GM12878 (cell line): ENCODE measurements at regions not wholly inside any gene's neighbourhood (a gene's known extent, or its start where the extent isn't known, plus 50 kb on each side); places are given as distances from the start of the nearest gene placed in this dataset.

Experiments
- EGR1 ChIP-seq, 2 experiments: IDR thresholded peaks; 1 replicate in 1 of 2; 2 replicates in 1 of 2; pipeline ENCODE4 v1.6.1; 2011 to 2012; ENCODE audit warnings: low read depth in 2 of 2, low read length in 2 of 2, borderline replicate concordance in 1 of 2, mild to moderate bottlenecking in 1 of 2, moderate library complexity in 1 of 2
- GABPA ChIP-seq: IDR thresholded peaks from 2 replicates; pipeline ENCODE4 v1.6.1; 2014; ENCODE audit warnings: antibody characterized with exemption, low read depth, mild to moderate bottlenecking, inconsistent platforms
- NRF1 ChIP-seq: conservative IDR thresholded peaks from 2 replicates; pipeline ENCODE4 v1.6.1; 2011; ENCODE audit warnings: mild to moderate bottlenecking, low read depth, low read length, improper control_type of control experiment
- POLR2A ChIP-seq: IDR thresholded peaks from 2 replicates; pipeline ENCODE4 v1.6.1; 2011; ENCODE audit warnings: low read depth, mild to moderate bottlenecking, low read length
- TF ChIP-seq, protein P1 (sequence below), 3 experiments: IDR thresholded peaks in 2 of 3; conservative IDR thresholded peaks in 1 of 3; 2 replicates each; pipeline ENCODE4 v1.5.1; 2011; ENCODE audit warnings: low read depth in 3 of 3, low read length in 3 of 3, mild to moderate bottlenecking in 3 of 3, control low read depth in 2 of 3, moderate library complexity in 2 of 3, inconsistent platforms in 1 of 3, mixed read lengths in 1 of 3; ENCODE audit not compliant: control insufficient read depth in 2 of 3, insufficient read depth in 1 of 3; ENCODE audit errors: extremely low read depth in 1 of 3

DNA sequence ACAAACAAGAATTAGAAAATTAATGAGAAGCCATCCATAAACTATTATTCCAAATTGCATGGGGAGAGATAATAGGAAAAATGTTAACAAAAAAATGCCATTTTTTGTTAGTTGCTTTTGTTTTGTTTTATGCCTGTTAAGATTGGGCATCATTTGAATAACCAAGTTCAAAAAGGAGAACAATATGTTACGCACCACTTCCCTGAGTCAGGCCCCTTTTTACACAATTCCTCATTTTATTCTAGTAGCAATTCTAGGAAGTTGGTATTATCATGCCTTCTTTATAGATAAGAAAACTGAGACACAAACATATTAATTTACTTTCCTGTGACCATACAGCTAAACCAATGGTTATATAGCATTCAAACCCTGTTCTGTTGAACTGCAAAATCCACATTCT is 736.9 kb upstream of the CCDC54 start:
- TF ChIP-seq, protein P1, sequence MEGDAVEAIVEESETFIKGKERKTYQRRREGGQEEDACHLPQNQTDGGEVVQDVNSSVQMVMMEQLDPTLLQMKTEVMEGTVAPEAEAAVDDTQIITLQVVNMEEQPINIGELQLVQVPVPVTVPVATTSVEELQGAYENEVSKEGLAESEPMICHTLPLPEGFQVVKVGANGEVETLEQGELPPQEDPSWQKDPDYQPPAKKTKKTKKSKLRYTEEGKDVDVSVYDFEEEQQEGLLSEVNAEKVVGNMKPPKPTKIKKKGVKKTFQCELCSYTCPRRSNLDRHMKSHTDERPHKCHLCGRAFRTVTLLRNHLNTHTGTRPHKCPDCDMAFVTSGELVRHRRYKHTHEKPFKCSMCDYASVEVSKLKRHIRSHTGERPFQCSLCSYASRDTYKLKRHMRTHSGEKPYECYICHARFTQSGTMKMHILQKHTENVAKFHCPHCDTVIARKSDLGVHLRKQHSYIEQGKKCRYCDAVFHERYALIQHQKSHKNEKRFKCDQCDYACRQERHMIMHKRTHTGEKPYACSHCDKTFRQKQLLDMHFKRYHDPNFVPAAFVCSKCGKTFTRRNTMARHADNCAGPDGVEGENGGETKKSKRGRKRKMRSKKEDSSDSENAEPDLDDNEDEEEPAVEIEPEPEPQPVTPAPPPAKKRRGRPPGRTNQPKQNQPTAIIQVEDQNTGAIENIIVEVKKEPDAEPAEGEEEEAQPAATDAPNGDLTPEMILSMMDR (IDR thresholded peaks at IDR 0.05 in 2 of 3, conservative IDR thresholded peaks at IDR 0.05 in 1 of 3; ENCODE audit: control insufficient read depth in 2 of 3, extremely low read depth in 1 of 3, insufficient read depth in 1 of 3, low read depth in 3 of 3, low read length in 3 of 3), result no peak
- TF ChIP-seq NRF1 (no peak), EGR1 (IDR thresholded peaks at IDR 0.05; ENCODE audit: borderline replicate concordance in 1 of 2, low read depth in 2 of 2, low read length in 2 of 2) (no peak), GABPA (no peak), POLR2A (no peak)
